Left kidney (tissue), 1 donor: ENCODE measurements at regions not wholly inside any gene's neighbourhood (a gene's known extent, or its start where the extent isn't known, plus 50 kb on each side); places are given as distances from the start of the nearest gene placed in this dataset.

Experiments used
- DNase-seq: peaks from one replicate; pipeline ENCODE4 v3.0.0-alpha.2; 2013

DNA sequence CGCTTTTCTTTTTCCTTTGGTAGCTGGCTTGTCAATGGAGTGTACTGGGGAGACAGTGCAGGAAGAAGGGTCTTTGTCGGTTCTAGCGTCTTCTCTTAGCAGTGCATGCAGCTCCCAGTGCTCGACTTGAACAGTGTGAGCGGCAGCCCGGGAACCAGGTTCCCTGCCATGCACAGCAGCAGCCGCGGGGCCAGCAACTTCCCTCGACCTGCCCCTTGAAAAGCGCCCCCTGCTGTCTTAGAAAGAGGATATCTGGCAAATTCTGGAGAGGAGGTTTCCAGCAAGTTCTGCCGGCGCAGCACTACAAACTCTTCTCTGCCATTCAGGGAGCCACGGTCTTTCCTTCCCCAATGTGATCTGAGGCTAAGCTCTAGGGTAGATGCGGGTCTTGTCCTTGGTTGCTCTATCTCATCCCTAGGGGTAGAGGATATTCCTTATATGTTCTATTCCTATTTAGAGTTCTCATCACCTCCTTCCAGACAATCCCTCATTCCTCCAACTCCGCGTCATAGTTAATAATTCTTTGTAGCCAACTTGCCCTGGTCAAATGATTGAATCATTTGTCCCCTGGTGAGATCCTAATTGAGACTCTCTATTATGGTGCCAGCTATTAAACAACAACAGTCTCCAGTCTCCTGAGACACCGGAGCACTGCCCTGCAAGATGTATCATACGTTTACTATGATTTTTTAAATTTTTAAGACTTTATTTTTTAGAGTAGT, 451.3 kb downstream of the PMP22 start:
- DNase-seq, result no peak

DNA sequence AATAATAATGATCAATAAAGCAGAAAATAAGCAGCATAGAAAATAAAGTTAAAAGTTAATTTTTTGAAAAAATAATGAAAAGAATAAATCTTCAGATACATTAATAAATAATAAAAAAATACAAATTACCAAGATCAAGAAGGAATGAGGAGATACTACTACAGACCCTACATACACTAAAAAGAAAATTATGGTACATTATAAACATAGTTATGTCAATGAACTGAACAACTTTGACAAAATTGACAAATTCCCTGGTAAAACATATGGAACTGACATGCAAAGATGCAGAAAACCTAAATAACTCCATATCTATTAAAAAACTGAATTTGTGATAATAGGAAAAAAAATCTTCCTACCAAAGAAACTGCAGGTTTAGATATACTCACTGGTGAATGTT, 456.7 kb downstream of the PMP22 start:
- DNase-seq, result no peak

DNA sequence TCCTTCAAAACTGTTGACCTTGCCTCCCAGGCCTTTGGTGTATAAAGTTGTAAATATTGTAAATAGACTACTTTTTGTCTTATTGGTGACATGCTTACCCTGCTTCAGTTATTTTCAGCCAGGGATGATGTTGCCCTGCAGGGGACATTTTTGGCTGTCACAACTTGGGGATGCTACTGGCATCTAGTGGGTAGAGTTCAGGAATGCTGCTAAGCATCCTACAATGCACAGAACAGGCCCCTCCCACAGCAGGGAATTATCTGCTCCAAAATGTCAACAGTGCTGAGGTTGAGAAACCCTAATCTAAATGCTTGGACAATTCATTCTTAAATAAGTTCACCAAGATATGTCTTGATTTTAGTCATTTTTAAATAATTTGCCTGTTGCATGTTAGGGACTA, 459.8 kb downstream of the PMP22 start:
- no peak for DNase-seq

DNA sequence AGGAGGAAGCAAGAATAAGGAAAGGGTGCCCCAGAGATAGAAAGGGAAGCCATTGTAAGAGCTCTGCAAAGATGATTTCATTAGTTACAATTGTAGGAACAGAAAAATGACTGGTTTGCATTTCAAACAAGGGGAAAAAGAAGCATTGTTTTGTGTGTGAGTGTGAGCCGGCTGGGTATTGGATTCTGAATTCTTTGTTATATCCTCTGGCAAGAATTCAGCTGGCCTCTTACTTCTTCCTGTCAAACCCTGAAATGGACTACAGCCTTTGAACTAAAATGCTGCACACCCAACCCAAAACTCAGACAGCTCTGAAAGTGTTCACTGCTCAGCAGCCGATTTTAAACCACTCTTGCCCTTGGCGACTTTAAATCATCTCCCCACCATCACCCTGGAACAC, 461.3 kb downstream of the PMP22 start:
- no peak for DNase-seq

DNA sequence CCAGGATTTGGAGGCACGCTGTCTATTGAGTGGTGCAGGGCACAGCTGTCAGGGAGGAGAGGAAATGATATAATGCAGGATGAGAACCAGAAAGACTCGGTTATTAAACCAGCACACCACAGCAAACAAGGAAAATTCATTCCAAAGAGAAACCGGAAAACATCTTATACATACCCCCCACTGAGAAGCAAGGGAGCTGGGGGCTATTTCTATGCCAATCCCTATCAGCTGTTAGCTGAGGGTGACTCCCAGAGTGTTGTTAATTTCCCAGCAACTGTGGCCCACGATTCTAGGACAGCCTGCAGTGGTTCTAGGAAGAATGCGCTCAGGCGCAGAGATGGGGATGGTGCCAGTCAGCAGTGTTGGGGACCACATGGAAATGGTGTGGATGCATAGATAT, 467.3 kb downstream of the PMP22 start:
- DNase-seq, result no peak

DNA sequence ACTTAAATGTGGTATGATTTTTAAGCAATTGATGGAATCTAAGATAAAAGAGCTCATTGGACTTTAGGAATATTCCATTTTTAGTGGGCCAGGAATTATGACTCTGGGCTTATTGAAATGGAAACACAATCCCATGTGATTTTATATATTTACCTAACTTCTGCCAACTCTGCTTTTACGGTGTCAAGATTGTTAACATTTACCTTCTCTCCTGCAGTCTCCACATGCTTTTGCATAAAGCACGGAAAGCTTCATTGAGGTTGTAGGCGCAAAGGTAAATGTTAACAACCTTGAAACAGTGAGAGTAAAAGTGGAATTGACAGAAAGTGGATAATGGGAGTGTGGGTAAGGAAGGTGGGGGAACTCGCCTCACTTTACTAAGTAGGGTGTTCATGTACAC, 468.1 kb downstream of the PMP22 start:
- no peak for DNase-seq

DNA sequence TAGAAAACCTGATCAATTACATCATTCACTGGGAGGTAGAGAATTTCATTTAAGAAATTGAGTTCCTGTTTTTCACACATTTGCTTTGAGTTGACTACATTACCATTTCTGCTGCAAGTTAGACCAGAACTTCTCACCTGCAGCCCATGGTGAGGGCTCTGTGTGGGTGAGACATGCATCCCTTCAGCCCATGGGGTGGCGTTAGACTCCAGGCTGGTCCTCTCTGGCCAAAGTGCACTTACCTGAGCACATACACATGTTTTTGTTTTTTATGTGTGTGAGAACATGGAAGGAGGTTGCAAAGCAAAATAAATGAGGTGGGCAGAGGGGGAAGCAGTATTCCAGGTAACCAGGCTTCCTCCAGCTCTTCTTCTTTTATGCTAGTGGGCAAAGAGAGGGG, 470.2 kb downstream of the PMP22 start:
- DNase-seq, result no peak

DNA sequence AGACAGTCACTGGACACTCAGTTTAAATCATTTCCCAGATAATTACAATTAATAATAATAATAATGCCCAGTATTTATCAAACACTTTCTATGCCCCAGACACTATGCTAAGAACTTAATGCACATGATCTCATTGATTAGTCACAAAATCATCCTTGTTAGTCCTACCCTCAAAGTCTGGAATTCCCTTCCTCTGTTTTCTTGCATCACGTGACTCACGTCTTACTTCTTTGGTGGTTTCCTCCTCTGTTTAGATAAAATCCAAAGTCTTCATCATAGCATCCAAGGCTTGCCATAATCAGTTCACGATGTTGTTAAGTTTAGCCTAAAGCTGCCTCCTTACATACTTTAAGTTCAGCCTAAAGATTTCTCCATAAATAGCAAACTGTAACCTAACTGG, 471.9 kb downstream of the PMP22 start:
- DNase-seq, result no peak

DNA sequence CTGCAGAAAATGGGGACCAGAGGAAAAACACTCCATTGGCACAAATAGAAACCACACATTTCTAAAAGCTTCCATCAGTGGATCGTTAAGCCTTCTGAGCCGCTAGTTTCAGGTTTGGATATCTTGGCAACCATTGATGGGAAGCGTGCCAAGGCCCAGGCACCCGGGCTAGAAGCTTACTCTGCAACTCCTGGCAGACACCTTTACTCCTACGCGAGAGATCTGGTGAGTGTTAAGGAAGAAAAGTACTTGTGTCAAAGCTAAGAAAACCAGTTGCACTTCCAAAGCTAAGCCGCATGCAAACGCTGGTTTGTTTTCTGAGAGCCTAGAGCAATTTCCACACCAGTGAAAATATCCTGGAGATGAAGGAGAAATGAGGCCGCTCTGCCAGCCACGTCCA, 472.4 kb downstream of the PMP22 start:
- DNase-seq, result no peak

DNA sequence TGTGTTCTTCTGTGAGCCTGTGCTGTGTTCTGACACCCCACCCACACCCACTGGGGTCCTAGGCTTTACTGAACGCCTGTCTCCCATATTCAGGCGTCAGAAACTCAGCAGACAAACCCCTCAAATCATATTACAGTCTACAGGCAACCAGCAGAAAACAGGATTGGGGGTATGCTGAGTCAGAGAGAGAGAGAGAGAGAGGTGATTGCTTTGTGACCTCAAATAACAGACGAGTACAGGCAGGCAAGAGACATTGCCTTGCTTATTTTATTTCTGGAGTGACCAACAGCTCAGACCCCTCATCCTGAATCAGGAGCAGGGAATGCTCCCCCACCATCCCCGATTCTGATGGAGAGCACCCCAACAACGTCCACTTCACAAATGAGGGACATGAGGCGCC, 473.9 kb downstream of the PMP22 start:
- DNase-seq, result no peak

DNA sequence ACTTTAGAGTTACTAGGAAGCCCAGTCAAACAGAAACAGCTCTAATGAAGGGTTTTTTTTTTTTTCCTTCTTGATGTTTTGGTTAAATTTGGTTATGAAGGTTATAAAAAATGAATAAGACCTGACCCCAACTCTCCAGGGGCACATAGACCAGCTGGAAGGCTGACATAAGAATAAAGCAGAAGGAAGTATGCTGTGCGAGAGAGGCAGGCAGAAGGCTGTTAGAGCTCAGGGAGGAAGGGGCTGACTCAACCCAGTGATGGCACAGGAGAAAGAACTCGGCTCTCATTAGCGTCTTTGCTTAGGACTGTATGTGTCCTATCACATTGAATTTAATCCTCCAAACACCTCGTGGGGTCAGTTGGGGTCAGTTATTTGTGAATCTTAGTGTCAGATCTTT, 474.6 kb downstream of the PMP22 start:
- DNase-seq, result no peak

DNA sequence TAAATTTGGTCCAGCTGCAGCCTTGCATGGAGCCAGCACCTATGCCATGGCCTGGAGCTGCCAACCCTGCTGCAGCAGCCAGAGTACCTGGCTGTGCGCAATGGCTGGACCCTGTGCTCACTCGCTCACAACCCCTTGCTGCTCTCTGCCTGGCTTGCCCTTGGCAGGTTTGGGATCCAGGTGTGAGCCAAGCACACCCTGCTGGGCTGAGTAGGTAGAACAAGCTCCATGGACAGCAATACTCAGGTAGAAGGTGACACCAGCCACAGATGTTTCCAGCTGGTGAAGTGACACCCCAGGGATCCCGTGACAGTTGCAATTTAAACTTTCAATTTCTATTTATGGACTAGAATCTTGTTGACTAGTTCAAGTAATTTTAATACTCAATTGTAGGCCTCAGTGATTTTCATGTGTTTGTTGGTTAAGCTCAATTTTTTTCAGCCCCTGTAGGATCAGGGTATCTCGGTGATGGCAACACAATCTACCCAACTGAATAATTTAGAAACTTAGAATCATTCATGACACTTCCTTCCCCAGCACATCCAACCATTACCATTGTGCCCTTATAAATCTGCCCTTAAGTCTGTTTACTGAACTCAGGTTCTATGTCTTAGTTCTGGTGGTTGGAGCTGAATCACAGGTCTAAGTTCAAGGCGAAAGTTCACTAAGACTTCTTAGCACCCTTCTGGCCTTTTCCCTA, 480.0 kb downstream of the PMP22 start:
- no peak for DNase-seq

DNA sequence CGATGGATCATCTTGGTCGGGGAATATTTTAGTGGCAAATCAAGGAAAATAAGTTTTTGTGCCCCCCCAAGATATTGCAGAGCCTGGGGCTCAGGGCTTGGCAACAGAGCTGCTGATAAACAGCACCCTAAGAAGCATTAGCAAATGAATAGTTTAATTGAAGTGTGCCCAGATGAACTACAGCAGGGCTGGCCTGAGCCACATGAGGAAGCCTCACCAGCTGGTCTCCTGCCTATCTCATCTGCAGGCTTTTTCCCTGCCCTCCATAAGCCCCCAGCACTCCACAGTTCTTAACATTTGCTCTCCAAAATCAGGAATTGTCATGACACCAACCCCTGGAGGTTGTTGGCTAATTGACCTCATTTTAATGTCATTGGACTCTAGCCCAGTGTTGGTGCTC, 480.2 kb downstream of the HS3ST3B1 start:
- DNase-seq, result no peak

DNA sequence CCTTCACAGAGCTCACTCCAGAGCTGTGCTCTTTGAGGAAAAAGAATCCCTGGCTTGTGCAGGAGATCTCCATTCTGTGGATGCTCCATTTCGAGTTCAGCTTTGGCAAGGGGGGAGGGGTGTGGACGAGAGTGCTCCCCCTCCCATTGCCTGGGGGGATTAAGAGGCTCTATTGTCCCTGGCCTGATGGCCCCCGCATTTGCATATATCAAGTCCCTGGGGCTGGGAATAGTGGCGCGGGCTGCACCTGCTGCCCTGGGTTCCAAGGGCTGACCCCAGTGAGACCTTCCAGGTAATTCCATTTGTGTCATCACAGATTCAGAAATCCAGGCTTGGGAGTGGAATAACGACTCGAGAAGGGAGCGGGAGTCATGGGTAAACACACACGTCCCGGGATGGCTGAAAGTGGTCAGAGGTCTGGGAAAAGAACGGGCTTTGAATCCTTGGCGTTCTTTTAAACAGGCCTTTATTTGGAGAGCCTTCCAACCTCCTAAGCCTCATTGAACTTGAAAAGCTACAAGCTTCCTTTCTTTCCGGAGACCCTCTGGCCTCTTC, 479.3 kb downstream of the HS3ST3B1 start:
- DNase-seq, result no peak

DNA sequence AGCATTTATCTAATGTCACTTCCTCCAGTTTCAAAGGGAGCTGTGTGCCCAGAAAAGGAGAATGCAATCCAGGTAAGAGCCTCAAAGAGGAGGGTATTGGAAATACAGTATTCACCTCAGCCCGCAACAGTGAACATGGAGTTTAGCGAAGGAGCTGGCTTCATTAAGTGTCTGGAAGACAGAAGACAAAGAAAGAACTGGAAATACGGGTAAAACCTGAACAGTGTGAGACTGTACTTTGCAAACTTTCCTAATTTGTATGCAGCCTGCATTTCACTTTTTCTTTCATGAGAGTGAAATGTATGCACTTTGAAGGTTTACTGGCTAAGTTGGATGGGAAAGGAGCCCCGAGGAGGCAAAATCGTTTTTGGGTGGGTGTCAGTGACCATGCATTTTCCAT, 478.4 kb downstream of the HS3ST3B1 start:
- DNase-seq, result peak; percentile 46

DNA sequence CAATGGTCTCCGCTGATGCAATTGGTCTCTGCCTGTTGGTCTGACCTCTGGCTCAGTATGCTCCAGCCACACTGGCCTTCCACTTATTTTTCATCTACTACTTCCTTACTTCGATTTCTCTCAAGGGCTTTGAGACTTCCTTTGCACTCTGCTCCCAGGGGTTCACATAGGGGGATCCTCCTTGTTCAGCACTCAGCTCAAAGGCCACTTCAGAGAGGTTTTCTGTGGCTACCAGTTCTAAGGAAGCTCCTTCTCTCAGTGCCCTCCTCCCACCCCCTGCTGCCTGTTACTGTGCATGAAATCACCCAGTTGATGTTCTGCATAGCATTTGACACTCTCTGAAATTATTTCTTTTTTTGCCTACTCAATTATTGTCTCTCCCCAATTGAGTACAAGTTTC, 476.4 kb downstream of the HS3ST3B1 start:
- DNase-seq, result no peak

DNA sequence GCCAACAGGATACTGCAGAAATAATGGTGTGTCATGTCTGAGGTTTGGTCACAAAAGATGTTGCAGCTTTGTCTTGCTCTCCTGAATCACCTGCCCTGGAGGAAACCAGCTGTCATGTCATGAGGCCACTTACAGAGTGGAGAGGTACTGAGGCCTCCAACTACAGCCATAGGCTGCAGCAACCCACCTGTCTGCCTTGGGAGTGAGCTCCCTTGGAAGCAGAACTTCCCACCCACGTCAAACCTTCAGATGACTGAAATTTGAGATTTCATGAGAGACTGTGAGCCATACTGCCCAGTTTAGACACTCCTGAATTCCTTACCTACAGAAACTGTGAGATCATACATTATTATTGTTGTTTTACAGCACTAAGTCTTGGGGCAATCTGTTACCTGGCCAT, 475.9 kb downstream of the HS3ST3B1 start:
- no peak for DNase-seq

DNA sequence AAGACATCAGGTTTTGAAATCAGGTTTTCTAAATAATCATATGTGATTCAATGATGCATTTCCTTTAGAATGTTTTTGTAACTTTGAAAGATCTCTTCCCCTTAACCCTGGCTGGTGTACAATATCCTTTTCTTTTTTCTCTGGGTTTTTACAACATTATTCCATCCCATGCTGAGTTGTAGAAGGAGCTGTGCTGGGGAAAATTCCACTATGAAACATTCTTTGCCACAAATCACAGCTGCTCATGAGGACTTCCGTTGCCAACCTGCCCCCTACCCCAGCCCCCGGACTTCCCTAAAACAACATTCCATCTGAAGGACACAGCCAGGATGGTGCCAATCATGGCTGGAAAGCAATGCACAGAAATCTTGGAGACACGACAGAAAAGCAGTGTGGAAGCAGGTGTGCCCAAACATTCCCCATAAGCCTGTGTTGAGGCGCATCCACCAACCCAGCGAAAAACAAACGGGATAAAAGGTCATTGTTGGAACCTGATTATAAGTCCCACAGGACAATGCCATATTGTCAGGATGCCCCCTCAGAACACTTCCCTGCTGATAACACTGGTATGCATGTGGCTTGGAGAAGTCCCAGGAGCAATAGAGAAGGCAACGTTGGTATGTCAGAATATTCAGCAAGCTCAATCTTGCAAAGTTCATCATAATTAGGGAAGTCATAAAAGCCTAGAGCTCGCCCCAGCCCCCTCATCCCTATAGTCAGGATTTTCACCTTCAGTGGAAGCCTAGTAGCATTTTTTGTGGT, 475.0 kb downstream of the HS3ST3B1 start:
- no peak for DNase-seq

DNA sequence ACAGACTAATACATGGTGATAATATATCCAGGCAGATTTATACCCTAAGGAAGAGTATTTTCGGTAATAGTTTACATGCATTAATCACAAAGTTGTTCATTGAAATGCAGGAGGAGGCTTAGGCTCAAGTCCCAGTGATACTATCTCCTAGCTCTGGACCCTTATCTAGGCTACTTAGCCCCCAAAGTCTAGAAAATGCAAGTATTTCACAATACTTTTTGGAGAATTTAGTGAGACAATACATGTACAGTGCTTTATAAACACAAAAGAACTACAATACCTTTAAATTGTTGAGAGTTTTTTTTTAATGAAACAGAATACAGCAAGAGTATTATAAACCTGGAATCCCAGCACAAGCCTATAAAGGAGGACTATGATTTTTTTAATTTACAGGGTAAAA, 473.9 kb downstream of the HS3ST3B1 start:
- no peak for DNase-seq

DNA sequence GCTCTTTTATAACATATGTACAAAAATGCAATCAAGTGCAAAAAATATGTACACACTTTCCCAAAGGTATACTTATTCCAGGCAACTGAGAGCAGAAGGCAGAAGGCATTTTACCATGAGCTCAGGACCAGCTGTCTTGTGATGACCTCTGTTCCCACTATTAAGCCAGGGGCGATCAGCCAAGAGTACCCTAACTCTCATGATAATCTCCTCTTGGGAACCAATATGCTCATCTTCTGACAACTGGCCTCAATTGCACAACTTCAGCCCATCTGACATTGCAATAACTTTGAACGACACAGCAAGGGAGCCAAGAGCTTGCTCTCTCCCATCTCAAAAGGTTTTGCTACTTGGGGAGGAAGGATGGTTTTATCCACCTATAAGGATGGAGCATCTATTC, 471.9 kb downstream of the HS3ST3B1 start:
- no peak for DNase-seq

DNA sequence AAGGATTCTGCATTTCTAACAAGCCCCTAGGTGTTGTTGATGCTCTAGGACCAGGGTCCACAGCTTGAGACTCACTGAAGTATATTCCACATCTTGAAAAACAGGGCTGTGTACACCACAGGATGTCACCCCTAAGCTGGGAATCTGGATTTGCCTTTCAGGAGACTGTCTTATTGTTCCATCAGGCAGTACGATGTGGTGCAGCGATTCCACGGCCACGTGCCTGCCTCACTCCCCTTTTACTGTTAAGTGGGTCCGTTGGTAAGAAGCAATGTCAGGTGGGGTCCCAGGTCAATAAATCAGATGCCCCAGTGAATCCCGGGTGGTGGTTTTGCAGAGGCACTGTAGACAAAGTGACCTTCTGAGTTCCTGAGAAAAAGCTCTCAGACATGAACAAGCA, 470.7 kb downstream of the HS3ST3B1 start:
- DNase-seq, result no peak

DNA sequence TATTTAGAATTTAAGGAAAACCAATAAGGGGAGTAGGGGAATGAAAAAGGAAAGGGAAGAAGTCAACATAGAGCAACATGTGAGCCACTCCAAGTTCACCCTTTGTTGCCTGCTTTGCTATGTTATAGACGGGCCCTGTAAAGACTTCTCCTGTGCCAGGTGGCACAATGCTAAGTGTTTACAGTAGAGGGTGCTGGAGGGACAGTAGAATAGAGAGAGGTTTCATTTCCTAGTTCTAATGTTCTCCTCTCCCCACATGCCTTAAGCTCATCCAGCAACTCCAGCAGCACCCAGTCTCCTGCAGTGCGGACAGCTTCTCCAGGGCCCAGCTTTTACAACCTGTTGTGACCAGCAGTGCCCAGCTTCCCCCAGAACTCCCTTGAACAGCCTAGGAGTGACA, 468.0 kb downstream of the HS3ST3B1 start:
- DNase-seq, result no peak
